Testis (tissue), 2 donors: ENCODE measurements at regions not wholly inside any gene's neighbourhood (a gene's known extent, or its start where the extent isn't known, plus 50 kb on each side); places are given as distances from the start of the nearest gene placed in this dataset.

Experiments
- DNase-seq: peaks from one replicate; pipeline ENCODE4 v3.0.0-alpha.2; 2019
- H3K27ac ChIP-seq, 2 donors: fragments of 200-600 bp; sonication (generic); one replicate each; pipeline ENCODE4 v1.5.1; 2019
- H3K27me3 ChIP-seq: fragments of 200-600 bp; sonication (generic); one replicate; pipeline ENCODE4 v1.5.1; 2019
- H3K36me3 ChIP-seq: fragments of 200-600 bp; sonication (generic); one replicate; pipeline ENCODE4 v1.5.1; 2017; ENCODE audit warnings: low read depth; ENCODE audit errors: missing control alignments
- H3K4me1 ChIP-seq: fragments of 200-600 bp; sonication (generic); one replicate; pipeline ENCODE4 v1.5.1; 2019
- H3K4me3 ChIP-seq, 2 donors: fragments of 200-600 bp; sonication (generic); one replicate each; pipeline ENCODE4 v1.5.1; 2017 to 2019
- H3K9me3 ChIP-seq: fragments of 200-600 bp; sonication (generic); one replicate; pipeline ENCODE4 v1.5.1; 2017
- POLR2A ChIP-seq: fragments of 450-650 bp; IDR thresholded peaks from one replicate; pipeline ENCODE4 v1.6.1; 2017; ENCODE audit warnings: antibody characterized with exemption, mild to moderate bottlenecking, moderate library complexity
- WGBS, 2 donors: methylation state at CpG; one replicate each; pipeline ENCODE4 v1.1.5; 2018; 5-methylcytosine and 5-hydroxymethylcytosine counted together
- intact Hi-C: fragments of 100-400 bp; cut with DNase I; formaldehyde crosslinking; loops from one replicate; pipeline ENCODE4 v1.15.1; 2023; ENCODE audit warnings: low total_unique reads
- TF ChIP-seq, protein P1 (sequence below), 3 experiments: fragments of 450-650 bp in 2 of 3; fragments of 200-600 bp in 1 of 3; sonication (generic) in 1 of 3; IDR thresholded peaks; one replicate each; pipeline ENCODE4 v1.5.1; 2016 to 2019; ENCODE audit warnings: antibody characterized with exemption in 3 of 3, mild to moderate bottlenecking in 2 of 3, moderate library complexity in 1 of 3

DNA sequence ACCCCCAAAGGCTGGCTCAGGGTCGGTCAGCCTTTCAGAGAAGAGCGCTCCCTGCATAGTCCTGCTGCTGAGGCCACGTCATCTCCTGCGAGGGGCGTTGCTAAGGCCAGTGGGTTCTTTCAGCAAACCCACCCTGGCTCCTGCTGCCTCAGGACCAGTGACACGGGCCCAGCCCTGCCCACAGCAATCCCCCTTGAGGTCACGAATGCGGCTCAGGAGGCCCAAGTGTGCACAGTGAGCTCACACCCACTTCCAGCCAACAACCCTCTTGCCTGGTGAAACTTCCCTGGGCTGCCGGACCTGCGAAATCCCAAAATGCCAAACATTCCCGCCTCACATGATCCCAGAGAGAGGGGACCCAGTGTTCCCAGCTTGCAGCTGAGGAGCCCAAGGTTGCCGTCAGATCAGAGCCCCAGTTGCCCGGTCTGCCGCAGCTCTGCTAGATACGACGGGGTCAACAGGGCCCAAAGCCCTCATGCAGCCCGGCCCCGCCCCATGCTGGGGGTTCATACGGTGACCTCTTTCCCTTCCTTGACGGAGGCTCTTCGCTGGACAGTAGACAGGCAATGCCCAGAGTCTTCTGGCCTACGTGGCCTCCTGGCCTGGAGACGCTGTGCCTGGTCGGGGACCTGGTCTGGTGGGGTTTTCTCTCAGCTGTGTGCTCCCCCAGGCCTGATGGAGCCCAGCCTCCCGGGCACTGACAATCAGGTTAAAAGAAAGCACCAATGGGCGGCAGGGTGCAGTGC, 116.4 kb upstream of the COL5A1 start:
- Histone ChIP-seq H3K9me3 (no peaks in the 10 kb centered on the region), H3K4me3 (no peak overlapping the region), H3K4me1 (peaks cover 4% of the 10 kb centered on the region), H3K27ac (no peak overlapping the region), H3K27me3 (no peaks in the 10 kb centered on the region), H3K36me3 (no peaks in the 10 kb centered on the region)
- no peak for DNase-seq
- TF ChIP-seq, protein P1, sequence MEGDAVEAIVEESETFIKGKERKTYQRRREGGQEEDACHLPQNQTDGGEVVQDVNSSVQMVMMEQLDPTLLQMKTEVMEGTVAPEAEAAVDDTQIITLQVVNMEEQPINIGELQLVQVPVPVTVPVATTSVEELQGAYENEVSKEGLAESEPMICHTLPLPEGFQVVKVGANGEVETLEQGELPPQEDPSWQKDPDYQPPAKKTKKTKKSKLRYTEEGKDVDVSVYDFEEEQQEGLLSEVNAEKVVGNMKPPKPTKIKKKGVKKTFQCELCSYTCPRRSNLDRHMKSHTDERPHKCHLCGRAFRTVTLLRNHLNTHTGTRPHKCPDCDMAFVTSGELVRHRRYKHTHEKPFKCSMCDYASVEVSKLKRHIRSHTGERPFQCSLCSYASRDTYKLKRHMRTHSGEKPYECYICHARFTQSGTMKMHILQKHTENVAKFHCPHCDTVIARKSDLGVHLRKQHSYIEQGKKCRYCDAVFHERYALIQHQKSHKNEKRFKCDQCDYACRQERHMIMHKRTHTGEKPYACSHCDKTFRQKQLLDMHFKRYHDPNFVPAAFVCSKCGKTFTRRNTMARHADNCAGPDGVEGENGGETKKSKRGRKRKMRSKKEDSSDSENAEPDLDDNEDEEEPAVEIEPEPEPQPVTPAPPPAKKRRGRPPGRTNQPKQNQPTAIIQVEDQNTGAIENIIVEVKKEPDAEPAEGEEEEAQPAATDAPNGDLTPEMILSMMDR (IDR thresholded peaks at IDR 0.05) = no peak
- TF ChIP-seq POLR2A = no peak
- WGBS, 2 donors = 88 to 94% methylated on average over 13 to 26 of the region's 26 CpGs
- intact Hi-C loops = no loop called here

GRCh38 chr9:134525841-134526583, 115.6 kb upstream of the COL5A1 start:
- no peaks in the 10 kb centered on the region for H3K27me3 ChIP-seq
- peaks cover 4% of the 10 kb centered on the region for H3K4me1 ChIP-seq
- no peak overlapping the region for H3K4me3 ChIP-seq
- TF ChIP-seq POLR2A = no peak
- TF ChIP-seq, protein P1 (IDR thresholded peaks at IDR 0.05) = no peak
- intact Hi-C loops = no loop called here
- peak; percentile 29 for DNase-seq
- H3K36me3 ChIP-seq = no peaks in the 10 kb centered on the region
- no peaks in the 10 kb centered on the region for H3K9me3 ChIP-seq
- WGBS, 2 donors = 51 to 69% methylated on average over 26 of the region's 26 CpGs
- H3K27ac ChIP-seq = peak overlapping the region in 1 of 2 donors; percentile 24

DNA sequence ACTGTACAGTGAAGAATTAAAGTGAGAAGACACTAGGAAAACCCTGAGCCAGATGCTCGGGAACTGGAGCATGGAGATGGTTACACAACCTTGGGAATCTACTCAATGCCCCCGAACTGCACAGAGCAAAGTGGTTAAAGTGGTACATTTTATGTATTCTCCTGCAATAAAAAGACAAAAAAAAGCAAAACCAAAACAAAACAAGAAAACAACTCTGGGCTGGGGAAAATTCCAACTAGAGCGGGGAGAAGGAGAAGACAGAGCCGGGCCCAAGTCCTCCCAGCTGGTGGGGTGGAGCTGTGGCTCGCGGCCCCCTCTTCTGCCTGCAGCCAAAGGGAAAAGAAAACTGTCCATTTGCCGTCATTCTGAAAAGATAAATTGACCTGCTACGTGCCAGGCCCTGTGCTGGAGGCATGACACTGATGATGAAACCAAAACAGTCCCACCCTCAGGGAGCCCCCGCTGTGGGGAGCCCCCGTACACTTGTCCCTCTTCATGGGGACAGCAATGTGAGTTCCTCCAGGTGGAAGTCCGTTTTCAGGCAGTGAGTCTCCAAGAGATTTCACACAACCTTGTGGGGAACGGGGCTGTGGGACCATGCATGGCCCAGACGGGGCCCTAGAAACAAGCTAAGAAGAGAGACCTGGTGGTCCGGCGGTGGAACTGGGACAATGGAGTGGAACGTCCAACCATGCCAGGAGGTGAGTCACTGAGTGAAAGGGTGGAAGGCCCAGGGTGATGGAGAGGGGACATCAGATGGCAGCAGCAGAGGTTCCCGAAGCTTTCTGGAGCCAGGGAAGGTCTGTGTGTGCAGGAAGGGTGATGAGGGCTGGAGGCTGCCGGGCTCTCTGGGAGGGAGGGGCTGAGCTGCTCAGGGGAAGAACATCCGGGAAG, 114.8 kb upstream of the COL5A1 start:
- Histone ChIP-seq H3K4me1 (peaks cover 4% of the 10 kb centered on the region), H3K4me3 (no peak overlapping the region), H3K27ac (peak overlapping the region in 1 of 2 donors; percentile 24), H3K27me3 (no peaks in the 10 kb centered on the region), H3K9me3 (no peaks in the 10 kb centered on the region), H3K36me3 (no peaks in the 10 kb centered on the region)
- intact Hi-C loops = no loop called here
- no peak for DNase-seq
- WGBS, 2 donors = 60 to 66% methylated on average over 19 of the region's 19 CpGs
- TF ChIP-seq POLR2A = no peak
- TF ChIP-seq, protein P1 (IDR thresholded peaks at IDR 0.05) = no peak

DNA sequence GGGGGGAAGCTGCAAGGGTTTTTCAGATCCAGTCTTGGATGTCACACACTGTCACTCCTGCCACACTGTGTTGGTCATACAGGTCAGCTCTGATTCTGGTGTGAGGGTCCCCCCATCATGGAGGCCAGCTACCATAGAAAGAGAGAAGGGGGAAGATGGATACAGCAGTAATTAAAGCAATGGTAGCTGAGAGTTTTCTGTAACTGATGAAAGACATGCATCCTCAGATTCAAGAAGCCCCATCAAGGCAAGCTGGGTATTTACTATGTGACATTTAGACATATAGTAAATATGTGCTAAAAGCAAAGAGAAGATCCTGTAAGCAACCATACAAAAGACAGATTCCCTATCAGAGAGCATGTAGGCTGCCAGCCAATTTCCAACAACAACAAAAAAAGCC, 110.9 kb upstream of the COL5A1 start:
- no peaks in the 10 kb centered on the region for H3K27me3 ChIP-seq
- H3K9me3 ChIP-seq = no peaks in the 10 kb centered on the region
- no peaks in the 10 kb centered on the region for H3K36me3 ChIP-seq
- peaks cover 4% of the 10 kb centered on the region for H3K4me1 ChIP-seq
- DNase-seq = no peak
- no peak overlapping the region for H3K4me3 ChIP-seq
- H3K27ac ChIP-seq = no peak overlapping the region
- TF ChIP-seq POLR2A = no peak
- TF ChIP-seq, protein P1 (IDR thresholded peaks at IDR 0.05) = no peak
- intact Hi-C loops = no loop called here
